HepG2 (cell line): ENCODE measurements at regions not wholly inside any gene's neighbourhood (a gene's known extent, or its start where the extent isn't known, plus 50 kb on each side); places are given as distances from the start of the nearest gene placed in this dataset.

ENCODE experiments used
- HNF4G ChIP-seq, 2 experiments: sonication (generic) in 1 of 2; formaldehyde crosslinking in 1 of 2; IDR thresholded peaks; 2 replicates each; pipeline versions ENCODE4 v1.4.0 to v1.6.1; 2011 to 2020; ENCODE audit warnings: borderline replicate concordance in 2 of 2, low read depth in 2 of 2, mild to moderate bottlenecking in 2 of 2, low read length in 1 of 2, missing genetic modification reagents in 1 of 2, moderate library complexity in 1 of 2
- MBNL3 ChIP-seq: fragments of 250-450 bp; sonication (Bioruptor Pico); conservative IDR thresholded peaks from 2 replicates; pipeline ENCODE4 v1.8.0; 2022; ENCODE audit warnings: mild to moderate bottlenecking, inconsistent platforms
- MEF2D ChIP-seq: sonication (generic); formaldehyde crosslinking; IDR thresholded peaks from 2 replicates; pipeline ENCODE4 v1.5.1; 2020; ENCODE audit warnings: mild to moderate bottlenecking, missing genetic modification reagents
- MXI1 ChIP-seq: IDR thresholded peaks from 3 replicates; pipeline ENCODE4 v1.6.1; 2012; ENCODE audit warnings: low read depth, low read length, inconsistent platforms, borderline replicate concordance
- POLR2AphosphoS5 ChIP-seq: IDR thresholded peaks from 2 replicates; pipeline ENCODE4 v1.6.1; 2012; ENCODE audit warnings: low read depth, low read length
- ZMYM4 ChIP-seq: sonication (generic); formaldehyde crosslinking; IDR thresholded peaks from 2 replicates; pipeline ENCODE4 v1.8.1; 2023; ENCODE audit warnings: mild to moderate bottlenecking, missing genetic modification reagents
- ZNF354B ChIP-seq: sonication (generic); formaldehyde crosslinking; IDR thresholded peaks from 2 replicates; pipeline ENCODE4 v1.8.0; 2022; ENCODE audit warnings: mild to moderate bottlenecking, missing genetic modification reagents
- ZNF558 ChIP-seq: sonication (generic); formaldehyde crosslinking; IDR thresholded peaks from 2 replicates; pipeline ENCODE4 v1.9.0; 2022; ENCODE audit warnings: mild to moderate bottlenecking, missing genetic modification reagents, borderline replicate concordance
- ZNF572 ChIP-seq: sonication (generic); formaldehyde crosslinking; IDR thresholded peaks from 2 replicates; pipeline ENCODE4 v1.5.1; 2020; ENCODE audit warnings: mild to moderate bottlenecking, missing genetic modification reagents
- ZNF772 ChIP-seq: sonication (generic); formaldehyde crosslinking; IDR thresholded peaks from 2 replicates; pipeline ENCODE4 v1.5.0; 2020; ENCODE audit warnings: mild to moderate bottlenecking, missing genetic modification reagents
- ZNF781 ChIP-seq: sonication (generic); formaldehyde crosslinking; IDR thresholded peaks from 2 replicates; pipeline ENCODE4 v1.5.1; 2020; ENCODE audit warnings: borderline replicate concordance, mild to moderate bottlenecking, missing genetic modification reagents; ENCODE audit errors: not compliant biosample characterization
- ZSCAN25 ChIP-seq: sonication (generic); formaldehyde crosslinking; IDR thresholded peaks from 2 replicates; pipeline ENCODE4 v1.8.0; 2022; ENCODE audit warnings: mild to moderate bottlenecking, missing genetic modification reagents
- TF ChIP-seq, protein P1 (sequence below): sonication (generic); formaldehyde crosslinking; IDR thresholded peaks from one replicate; pipeline ENCODE4 v1.5.1; 2020; ENCODE audit warnings: mild to moderate bottlenecking, missing genetic modification reagents; ENCODE audit errors: not compliant biosample characterization
- TF ChIP-seq, protein P2 (sequence below): sonication (generic); formaldehyde crosslinking; IDR thresholded peaks from 2 replicates; pipeline ENCODE4 v1.4.0; 2020; ENCODE audit warnings: mild to moderate bottlenecking, missing genetic modification reagents, borderline replicate concordance
- TF ChIP-seq, protein P3 (sequence below): sonication (generic); formaldehyde crosslinking; IDR thresholded peaks from 2 replicates; pipeline ENCODE4 v1.8.0; 2022; ENCODE audit warnings: missing genetic modification reagents, mild to moderate bottlenecking, borderline replicate concordance

DNA sequence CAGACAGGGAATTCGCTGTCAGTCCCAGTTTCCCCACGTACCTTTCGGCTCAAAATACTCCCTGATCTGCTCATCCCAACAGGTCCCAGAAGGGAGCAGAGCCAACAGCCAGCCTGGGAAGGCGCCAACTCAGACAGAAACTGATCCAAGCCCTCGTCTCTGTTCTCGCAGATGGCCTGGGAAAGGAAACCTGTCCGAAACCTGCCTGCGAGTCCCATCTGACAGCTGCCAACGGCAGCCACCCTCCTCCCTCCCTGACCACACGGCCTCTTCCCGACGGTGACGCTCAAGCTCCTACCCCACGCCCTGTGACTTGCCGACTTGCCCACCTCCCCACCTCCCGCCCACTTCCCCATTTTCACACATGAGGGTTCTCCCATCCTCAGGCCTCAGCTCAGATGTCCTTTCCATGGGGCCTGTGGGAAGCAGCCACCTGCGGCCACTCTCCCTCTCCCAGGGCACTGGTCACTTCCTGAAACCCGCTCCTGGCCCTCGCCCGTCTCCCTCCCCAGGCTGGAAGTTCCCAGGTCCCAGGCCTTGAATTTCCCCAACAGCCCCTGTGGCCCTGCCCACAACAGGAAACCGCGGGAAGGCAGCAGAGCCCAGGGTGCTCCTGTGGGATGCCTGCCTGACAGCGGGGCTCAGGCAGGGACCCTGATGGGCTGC is 60.9 kb upstream of the FBRSL1 start (continued):
- TF ChIP-seq, protein P1, sequence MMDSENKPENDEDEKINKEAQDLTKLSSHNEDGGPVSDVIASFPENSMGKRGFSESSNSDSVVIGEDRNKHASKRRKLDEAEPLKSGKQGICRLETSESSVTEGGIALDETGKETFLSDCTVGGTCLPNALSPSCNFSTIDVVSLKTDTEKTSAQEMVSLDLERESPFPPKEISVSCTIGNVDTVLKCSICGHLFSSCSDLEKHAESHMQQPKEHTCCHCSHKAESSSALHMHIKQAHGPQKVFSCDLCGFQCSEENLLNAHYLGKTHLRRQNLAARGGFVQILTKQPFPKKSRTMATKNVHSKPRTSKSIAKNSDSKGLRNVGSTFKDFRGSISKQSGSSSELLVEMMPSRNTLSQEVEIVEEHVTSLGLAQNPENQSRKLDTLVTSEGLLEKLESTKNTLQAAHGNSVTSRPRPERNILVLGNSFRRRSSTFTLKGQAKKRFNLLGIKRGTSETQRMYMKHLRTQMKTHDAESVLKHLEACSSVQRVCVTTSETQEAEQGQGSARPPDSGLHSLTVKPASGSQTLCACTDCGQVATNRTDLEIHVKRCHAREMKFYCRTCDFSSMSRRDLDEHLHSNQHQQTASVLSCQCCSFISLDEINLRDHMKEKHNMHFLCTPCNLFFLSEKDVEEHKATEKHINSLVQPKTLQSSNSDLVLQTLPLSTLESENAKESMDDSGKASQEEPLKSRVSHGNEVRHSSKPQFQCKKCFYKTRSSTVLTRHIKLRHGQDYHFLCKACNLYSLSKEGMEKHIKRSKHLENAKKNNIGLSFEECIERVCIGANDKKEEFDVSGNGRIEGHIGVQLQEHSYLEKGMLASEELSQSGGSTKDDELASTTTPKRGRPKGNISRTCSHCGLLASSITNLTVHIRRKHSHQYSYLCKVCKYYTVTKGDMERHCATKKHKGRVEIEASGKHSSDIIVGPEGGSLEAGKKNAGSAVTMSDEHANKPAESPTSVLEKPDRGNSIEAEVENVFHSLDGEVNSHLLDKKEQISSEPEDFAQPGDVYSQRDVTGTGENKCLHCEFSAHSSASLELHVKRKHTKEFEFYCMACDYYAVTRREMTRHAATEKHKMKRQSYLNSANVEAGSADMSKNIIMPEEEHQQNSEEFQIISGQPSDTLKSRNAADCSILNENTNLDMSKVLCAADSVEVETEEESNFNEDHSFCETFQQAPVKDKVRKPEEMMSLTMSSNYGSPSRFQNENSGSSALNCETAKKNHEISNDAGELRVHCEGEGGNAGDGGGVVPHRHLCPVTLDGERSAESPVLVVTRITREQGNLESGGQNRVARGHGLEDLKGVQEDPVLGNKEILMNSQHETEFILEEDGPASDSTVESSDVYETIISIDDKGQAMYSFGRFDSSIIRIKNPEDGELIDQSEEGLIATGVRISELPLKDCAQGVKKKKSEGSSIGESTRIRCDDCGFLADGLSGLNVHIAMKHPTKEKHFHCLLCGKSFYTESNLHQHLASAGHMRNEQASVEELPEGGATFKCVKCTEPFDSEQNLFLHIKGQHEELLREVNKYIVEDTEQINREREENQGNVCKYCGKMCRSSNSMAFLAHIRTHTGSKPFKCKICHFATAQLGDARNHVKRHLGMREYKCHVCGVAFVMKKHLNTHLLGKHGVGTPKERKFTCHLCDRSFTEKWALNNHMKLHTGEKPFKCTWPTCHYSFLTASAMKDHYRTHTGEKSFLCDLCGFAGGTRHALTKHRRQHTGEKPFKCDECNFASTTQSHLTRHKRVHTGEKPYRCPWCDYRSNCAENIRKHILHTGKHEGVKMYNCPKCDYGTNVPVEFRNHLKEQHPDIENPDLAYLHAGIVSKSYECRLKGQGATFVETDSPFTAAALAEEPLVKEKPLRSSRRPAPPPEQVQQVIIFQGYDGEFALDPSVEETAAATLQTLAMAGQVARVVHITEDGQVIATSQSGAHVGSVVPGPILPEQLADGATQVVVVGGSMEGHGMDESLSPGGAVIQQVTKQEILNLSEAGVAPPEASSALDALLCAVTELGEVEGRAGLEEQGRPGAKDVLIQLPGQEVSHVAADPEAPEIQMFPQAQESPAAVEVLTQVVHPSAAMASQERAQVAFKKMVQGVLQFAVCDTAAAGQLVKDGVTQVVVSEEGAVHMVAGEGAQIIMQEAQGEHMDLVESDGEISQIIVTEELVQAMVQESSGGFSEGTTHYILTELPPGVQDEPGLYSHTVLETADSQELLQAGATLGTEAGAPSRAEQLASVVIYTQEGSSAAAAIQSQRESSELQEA (CRISPR knock-in tag), result no peak
- TF ChIP-seq, protein P2, sequence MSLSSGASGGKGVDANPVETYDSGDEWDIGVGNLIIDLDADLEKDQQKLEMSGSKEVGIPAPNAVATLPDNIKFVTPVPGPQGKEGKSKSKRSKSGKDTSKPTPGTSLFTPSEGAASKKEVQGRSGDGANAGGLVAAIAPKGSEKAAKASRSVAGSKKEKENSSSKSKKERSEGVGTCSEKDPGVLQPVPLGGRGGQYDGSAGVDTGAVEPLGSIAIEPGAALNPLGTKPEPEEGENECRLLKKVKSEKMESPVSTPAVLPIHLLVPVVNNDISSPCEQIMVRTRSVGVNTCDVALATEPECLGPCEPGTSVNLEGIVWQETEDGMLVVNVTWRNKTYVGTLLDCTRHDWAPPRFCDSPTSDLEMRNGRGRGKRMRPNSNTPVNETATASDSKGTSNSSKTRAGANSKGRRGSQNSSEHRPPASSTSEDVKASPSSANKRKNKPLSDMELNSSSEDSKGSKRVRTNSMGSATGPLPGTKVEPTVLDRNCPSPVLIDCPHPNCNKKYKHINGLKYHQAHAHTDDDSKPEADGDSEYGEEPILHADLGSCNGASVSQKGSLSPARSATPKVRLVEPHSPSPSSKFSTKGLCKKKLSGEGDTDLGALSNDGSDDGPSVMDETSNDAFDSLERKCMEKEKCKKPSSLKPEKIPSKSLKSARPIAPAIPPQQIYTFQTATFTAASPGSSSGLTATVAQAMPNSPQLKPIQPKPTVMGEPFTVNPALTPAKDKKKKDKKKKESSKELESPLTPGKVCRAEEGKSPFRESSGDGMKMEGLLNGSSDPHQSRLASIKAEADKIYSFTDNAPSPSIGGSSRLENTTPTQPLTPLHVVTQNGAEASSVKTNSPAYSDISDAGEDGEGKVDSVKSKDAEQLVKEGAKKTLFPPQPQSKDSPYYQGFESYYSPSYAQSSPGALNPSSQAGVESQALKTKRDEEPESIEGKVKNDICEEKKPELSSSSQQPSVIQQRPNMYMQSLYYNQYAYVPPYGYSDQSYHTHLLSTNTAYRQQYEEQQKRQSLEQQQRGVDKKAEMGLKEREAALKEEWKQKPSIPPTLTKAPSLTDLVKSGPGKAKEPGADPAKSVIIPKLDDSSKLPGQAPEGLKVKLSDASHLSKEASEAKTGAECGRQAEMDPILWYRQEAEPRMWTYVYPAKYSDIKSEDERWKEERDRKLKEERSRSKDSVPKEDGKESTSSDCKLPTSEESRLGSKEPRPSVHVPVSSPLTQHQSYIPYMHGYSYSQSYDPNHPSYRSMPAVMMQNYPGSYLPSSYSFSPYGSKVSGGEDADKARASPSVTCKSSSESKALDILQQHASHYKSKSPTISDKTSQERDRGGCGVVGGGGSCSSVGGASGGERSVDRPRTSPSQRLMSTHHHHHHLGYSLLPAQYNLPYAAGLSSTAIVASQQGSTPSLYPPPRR (CRISPR knock-in tag), result peak; percentile 62; the same call in 1 of the 2 replicates
- TF ChIP-seq POLR2AphosphoS5, result no peak
- no peak for TF ChIP-seq ZMYM4 (CRISPR knock-in tag)
- TF ChIP-seq HNF4G (IDR thresholded peaks at IDR 0.05; ENCODE audit: borderline replicate concordance, low read depth, low read length), result no peak
- no peak for TF ChIP-seq HNF4G (CRISPR knock-in tag; IDR thresholded peaks at IDR 0.05; ENCODE audit: borderline replicate concordance, low read depth)
- no peak for TF ChIP-seq MEF2D (CRISPR knock-in tag)
- TF ChIP-seq ZNF354B, result no peak
- TF ChIP-seq MBNL3 (CRISPR knock-in tag), result no peak
- 0 out of 2 replicates have a peak, but pooled peaks have one; percentile 42 for TF ChIP-seq ZNF772 (CRISPR knock-in tag)
- TF ChIP-seq MXI1, result no peak
- TF ChIP-seq ZNF558 (CRISPR knock-in tag), result 0 out of 2 replicates have a peak, but pooled peaks have one; percentile 55
- TF ChIP-seq ZSCAN25 (CRISPR knock-in tag), result no peak
- TF ChIP-seq ZNF572 (CRISPR knock-in tag), result no peak
- TF ChIP-seq, protein P3, sequence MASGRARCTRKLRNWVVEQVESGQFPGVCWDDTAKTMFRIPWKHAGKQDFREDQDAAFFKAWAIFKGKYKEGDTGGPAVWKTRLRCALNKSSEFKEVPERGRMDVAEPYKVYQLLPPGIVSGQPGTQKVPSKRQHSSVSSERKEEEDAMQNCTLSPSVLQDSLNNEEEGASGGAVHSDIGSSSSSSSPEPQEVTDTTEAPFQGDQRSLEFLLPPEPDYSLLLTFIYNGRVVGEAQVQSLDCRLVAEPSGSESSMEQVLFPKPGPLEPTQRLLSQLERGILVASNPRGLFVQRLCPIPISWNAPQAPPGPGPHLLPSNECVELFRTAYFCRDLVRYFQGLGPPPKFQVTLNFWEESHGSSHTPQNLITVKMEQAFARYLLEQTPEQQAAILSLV (CRISPR knock-in tag), result no peak
- no peak for TF ChIP-seq ZNF781 (CRISPR knock-in tag)
